ENCODE measurements at regions not wholly inside any gene's neighbourhood (a gene's known extent, or its start where the extent isn't known, plus 50 kb on each side); places are given as distances from the start of the nearest gene placed in this dataset.

DNA sequence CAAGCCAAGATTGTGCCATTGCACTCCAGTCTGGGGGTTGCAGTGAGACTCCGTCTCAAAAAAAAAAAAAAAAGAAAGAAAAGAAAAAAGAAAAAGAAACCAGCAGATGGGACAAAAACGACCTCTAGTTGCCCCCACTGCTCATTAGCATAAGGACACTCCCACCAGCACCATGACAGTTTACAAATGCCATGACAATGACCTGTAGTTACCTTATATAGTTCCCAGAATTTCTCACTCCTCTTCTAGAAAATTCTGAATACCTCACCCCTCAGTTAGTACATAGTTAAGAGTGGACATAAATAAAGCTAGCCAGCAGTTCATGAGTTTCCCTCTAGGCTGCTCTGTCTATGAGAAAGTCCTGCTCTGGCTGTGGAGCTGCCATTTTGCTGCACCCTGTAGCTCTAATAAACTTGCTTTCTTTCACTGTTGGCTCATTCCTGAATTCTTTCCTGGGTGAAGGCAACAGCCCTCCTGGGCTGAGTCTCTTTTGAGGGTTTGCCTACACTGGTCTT lies 276.8 kb upstream of the AKR1E2 start:
- no peak for DNase-seq
- no peak for TF ChIP-seq EP300 (IDR thresholded peaks at IDR 0.05; ENCODE audit: low read depth)
- TF ChIP-seq, protein P1, sequence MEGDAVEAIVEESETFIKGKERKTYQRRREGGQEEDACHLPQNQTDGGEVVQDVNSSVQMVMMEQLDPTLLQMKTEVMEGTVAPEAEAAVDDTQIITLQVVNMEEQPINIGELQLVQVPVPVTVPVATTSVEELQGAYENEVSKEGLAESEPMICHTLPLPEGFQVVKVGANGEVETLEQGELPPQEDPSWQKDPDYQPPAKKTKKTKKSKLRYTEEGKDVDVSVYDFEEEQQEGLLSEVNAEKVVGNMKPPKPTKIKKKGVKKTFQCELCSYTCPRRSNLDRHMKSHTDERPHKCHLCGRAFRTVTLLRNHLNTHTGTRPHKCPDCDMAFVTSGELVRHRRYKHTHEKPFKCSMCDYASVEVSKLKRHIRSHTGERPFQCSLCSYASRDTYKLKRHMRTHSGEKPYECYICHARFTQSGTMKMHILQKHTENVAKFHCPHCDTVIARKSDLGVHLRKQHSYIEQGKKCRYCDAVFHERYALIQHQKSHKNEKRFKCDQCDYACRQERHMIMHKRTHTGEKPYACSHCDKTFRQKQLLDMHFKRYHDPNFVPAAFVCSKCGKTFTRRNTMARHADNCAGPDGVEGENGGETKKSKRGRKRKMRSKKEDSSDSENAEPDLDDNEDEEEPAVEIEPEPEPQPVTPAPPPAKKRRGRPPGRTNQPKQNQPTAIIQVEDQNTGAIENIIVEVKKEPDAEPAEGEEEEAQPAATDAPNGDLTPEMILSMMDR (IDR thresholded peaks at IDR 0.05): no peak
- H3K27me3 ChIP-seq: no peaks in the 10 kb centered on the region
- in situ Hi-C loops (cut with MboI; ENCODE audit: low pct_ligation_motif_present in 1 of 4, low pct_unique_long_range_greater_than_20kb in 1 of 4, low sequenced_read_pairs in 3 of 4) (no loop called here), intact Hi-C loops (cut with DNase I; ENCODE audit: low total_unique reads) (no loop called here)
- H3K36me3 ChIP-seq: no peaks in the 10 kb centered on the region
- H3K4me3 ChIP-seq: no peak overlapping the region
- WGBS, 2 donors (ENCODE audit: low coverage in 1 of 2): 65 to 82% methylated on average over 2 of the region's 2 CpGs
- no peaks in the 10 kb centered on the region for H3K4me1 ChIP-seq
- H3K27ac ChIP-seq: no peak overlapping the region
- no peaks in the 10 kb centered on the region for H3K9me3 ChIP-seq

DNA sequence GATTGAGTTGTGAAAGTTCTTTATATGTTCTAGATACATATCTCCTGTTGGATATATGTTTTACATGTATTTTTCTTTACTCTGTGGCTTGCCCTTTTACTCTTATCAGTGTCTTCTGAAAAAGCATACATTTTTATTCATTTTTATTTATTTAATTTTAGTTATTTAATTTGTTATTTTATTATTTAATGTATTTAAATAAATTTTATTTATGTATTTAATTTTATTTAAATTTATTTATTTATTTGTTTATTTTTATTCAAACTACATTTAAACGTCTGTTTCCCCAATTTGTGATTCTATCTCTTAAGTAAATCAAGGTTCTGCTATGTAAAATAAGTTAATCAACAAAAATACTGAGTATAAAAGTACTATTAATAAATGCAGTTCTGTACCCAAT lies 279.1 kb upstream of the AKR1E2 start:
- no peak overlapping the region for H3K4me3 ChIP-seq
- no peaks in the 10 kb centered on the region for H3K9me3 ChIP-seq
- no peak overlapping the region for H3K27ac ChIP-seq
- WGBS, 2 donors (ENCODE audit: low coverage in 1 of 2): 58 to 64% methylated on average over 1 of the region's 1 CpG
- DNase-seq: no peak
- intact Hi-C loops (cut with DNase I; ENCODE audit: low total_unique reads): no loop called here
- in situ Hi-C loops (cut with MboI; ENCODE audit: low pct_ligation_motif_present in 1 of 4, low pct_unique_long_range_greater_than_20kb in 1 of 4, low sequenced_read_pairs in 3 of 4): no loop called here
- peaks cover 0 to 4% (median 0%) of the 10 kb centered on the region in 4 donors for H3K4me1 ChIP-seq
- TF ChIP-seq POLR2A (IDR thresholded peaks at IDR 0.05) (no peak), POLR2AphosphoS5 (IDR thresholded peaks at IDR 0.05) (no peak), EP300 (IDR thresholded peaks at IDR 0.05; ENCODE audit: low read depth) (no peak)
- TF ChIP-seq, protein P1 (IDR thresholded peaks at IDR 0.05): no peak
- no peaks in the 10 kb centered on the region for H3K36me3 ChIP-seq
- H3K27me3 ChIP-seq: no peaks in the 10 kb centered on the region

DNA sequence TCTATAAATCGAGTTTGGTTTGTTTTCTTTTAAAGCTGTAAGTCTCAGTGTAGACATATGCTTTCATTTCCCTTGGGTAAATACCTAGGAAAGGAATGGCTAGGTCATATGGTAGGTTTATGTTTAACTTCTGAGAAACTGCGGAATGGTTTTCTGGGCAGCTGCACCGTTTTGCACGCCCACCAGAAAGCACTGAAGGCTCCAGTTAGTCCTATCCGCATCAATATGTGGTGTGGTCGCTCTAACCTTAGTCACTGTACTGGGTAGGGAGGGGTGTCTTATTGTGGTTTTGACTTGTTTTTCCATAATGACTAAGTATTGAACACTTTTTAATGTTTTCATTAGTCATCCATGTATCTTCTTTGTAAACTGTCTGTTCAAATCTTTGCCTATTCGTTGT lies 279.5 kb upstream of the AKR1E2 start:
- in situ Hi-C loops (cut with MboI; ENCODE audit: low pct_ligation_motif_present in 1 of 4, low pct_unique_long_range_greater_than_20kb in 1 of 4, low sequenced_read_pairs in 3 of 4): no loop called here

DNA sequence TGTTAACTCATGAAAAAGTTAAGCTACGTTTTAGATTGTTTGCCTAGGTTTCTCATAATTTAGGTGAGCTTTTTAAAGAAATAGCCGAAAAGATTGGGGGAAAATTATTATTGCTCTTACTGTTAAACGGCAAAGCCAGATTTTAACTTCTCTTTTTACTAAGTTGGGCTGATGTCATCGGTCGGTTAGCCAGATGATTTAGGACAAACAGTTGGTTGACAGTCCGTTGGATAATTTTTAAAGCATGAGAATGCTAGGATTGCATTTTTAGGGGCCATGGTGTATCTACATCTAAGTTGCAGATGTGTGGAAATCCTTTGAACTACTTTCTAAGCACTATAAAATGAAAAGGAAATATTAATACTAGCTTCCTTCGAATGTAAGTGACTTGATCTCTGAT lies 280.9 kb upstream of the AKR1E2 start:
- intact Hi-C loops (cut with DNase I; ENCODE audit: low total_unique reads) (no loop called here), in situ Hi-C loops (cut with MboI; ENCODE audit: low pct_ligation_motif_present in 1 of 4, low pct_unique_long_range_greater_than_20kb in 1 of 4, low sequenced_read_pairs in 3 of 4) (no loop called here)
- no peak for DNase-seq
- WGBS, 2 donors (ENCODE audit: low coverage in 1 of 2): 37 to 60% methylated on average over 7 of the region's 7 CpGs
- Histone ChIP-seq H3K27ac (no peak overlapping the region), H3K27me3 (no peaks in the 10 kb centered on the region), H3K4me1 (peaks cover 0 to 7% (median 2%) of the 10 kb centered on the region in 4 donors), H3K9me3 (no peaks in the 10 kb centered on the region), H3K4me3 (no peak overlapping the region), H3K36me3 (no peaks in the 10 kb centered on the region)
- TF ChIP-seq POLR2AphosphoS5 (IDR thresholded peaks at IDR 0.05): no peak
- no peak for TF ChIP-seq EP300 (IDR thresholded peaks at IDR 0.05; ENCODE audit: low read depth)
- no peak for TF ChIP-seq POLR2A (IDR thresholded peaks at IDR 0.05)
- TF ChIP-seq, protein P1 (IDR thresholded peaks at IDR 0.05): no peak

More for the DNA sequence above, 279.5 kb upstream of the AKR1E2 start:
- Histone ChIP-seq H3K4me3 (no peak overlapping the region), H3K36me3 (no peaks in the 10 kb centered on the region), H3K27ac (no peak overlapping the region), H3K27me3 (no peaks in the 10 kb centered on the region), H3K9me3 (no peaks in the 10 kb centered on the region), H3K4me1 (peaks cover 0 to 5% (median 2%) of the 10 kb centered on the region in 4 donors)
- intact Hi-C loops (cut with DNase I; ENCODE audit: low total_unique reads): no loop called here
- 43 to 59% methylated on average over 1 to 7 of the region's 7 CpGs for WGBS, 2 donors (ENCODE audit: low coverage in 1 of 2)
- TF ChIP-seq, protein P1 (IDR thresholded peaks at IDR 0.05): no peak
- TF ChIP-seq POLR2AphosphoS5 (IDR thresholded peaks at IDR 0.05) (no peak), POLR2A (IDR thresholded peaks at IDR 0.05) (no peak), EP300 (IDR thresholded peaks at IDR 0.05; ENCODE audit: low read depth) (no peak)
- no peak for DNase-seq
